Large intestine (tissue), 3 donors: ENCODE measurements at regions not wholly inside any gene's neighbourhood (a gene's known extent, or its start where the extent isn't known, plus 50 kb on each side); places are given as distances from the start of the nearest gene placed in this dataset.

Experiments used
- DNase-seq, 2 donors: peaks; one replicate each; pipeline versions ENCODE4 v3.0.0 to v3.0.0-alpha.2; 2013
- H3K27ac ChIP-seq: one replicate; pipeline ENCODE4 v1.5.1; 2013; ENCODE audit warnings: low read length
- H3K27me3 ChIP-seq: 2 replicates; pipeline ENCODE4 v1.6.1; 2013; ENCODE audit warnings: low read length; ENCODE audit not compliant: control insufficient read depth, insufficient read depth
- H3K36me3 ChIP-seq: 2 replicates; pipeline ENCODE4 v1.6.1; 2013; ENCODE audit warnings: low read length; ENCODE audit not compliant: control insufficient read depth, insufficient read depth
- H3K4me1 ChIP-seq: one replicate; pipeline ENCODE4 v1.6.1; 2013; ENCODE audit warnings: low read length; ENCODE audit not compliant: control insufficient read depth, insufficient read depth
- H3K4me3 ChIP-seq: one replicate; pipeline ENCODE4 v1.5.1; 2013; ENCODE audit warnings: low read length
- H3K9me3 ChIP-seq: one replicate; pipeline ENCODE4 v1.6.1; 2013; ENCODE audit warnings: mild to moderate bottlenecking, low read depth, low read length, moderate library complexity; ENCODE audit not compliant: control insufficient read depth
- WGBS: methylation state at CpG from one replicate; pipeline ENCODE4 v1.1.5; 2013; ENCODE audit warnings: low lambda C conversion rate; ENCODE audit not compliant: insufficient coverage; 5-methylcytosine and 5-hydroxymethylcytosine counted together

- Histone ChIP-seq H3K36me3 (no peaks in the 10 kb centered on the region), H3K27ac (no peak overlapping the region), H3K4me1 (no peaks in the 10 kb centered on the region), H3K4me3 (no peak overlapping the region), H3K27me3 (no peaks in the 10 kb centered on the region), H3K9me3 (no peaks in the 10 kb centered on the region)
- no CpG with 5 or more reads among the region's 5 CpGs for WGBS
- DNase-seq: no peak
Observed at GRCh38 chr2:19141234-19142004, 217.0 kb downstream of the OSR1 start.

- no peaks in the 10 kb centered on the region for H3K36me3 ChIP-seq
- no peaks in the 10 kb centered on the region for H3K27me3 ChIP-seq
- DNase-seq: no peak
- no peaks in the 10 kb centered on the region for H3K4me1 ChIP-seq
- 80% methylated on average over 2 of the region's 3 CpGs for WGBS
- H3K27ac ChIP-seq: no peak overlapping the region
- H3K4me3 ChIP-seq: no peak overlapping the region
- no peaks in the 10 kb centered on the region for H3K9me3 ChIP-seq
Observed at GRCh38 chr2:19140463-19141208, 217.8 kb downstream of the OSR1 start.

- H3K27ac ChIP-seq: no peak overlapping the region
- no peak for DNase-seq
- no peaks in the 10 kb centered on the region for H3K4me1 ChIP-seq
- no peak overlapping the region for H3K4me3 ChIP-seq
- no CpG with 5 or more reads among the region's 1 CpG for WGBS
- no peaks in the 10 kb centered on the region for H3K27me3 ChIP-seq
- no peaks in the 10 kb centered on the region for H3K9me3 ChIP-seq
- H3K36me3 ChIP-seq: no peaks in the 10 kb centered on the region
Observed at GRCh38 chr2:19139386-19139785, 219.0 kb downstream of the OSR1 start.

GRCh38 chr2:19138264-19138825 is 220.1 kb downstream of the OSR1 start:
- no peak overlapping the region for H3K27ac ChIP-seq
- H3K27me3 ChIP-seq: no peaks in the 10 kb centered on the region
- DNase-seq: no peak
- H3K36me3 ChIP-seq: no peaks in the 10 kb centered on the region
- H3K4me1 ChIP-seq: no peaks in the 10 kb centered on the region
- 40% methylated on average over 2 of the region's 4 CpGs for WGBS
- no peak overlapping the region for H3K4me3 ChIP-seq
- no peaks in the 10 kb centered on the region for H3K9me3 ChIP-seq

GRCh38 chr2:19137433-19137832 is 221.0 kb downstream of the OSR1 start:
- Histone ChIP-seq H3K36me3 (no peaks in the 10 kb centered on the region), H3K4me3 (no peak overlapping the region), H3K27me3 (no peaks in the 10 kb centered on the region), H3K4me1 (no peaks in the 10 kb centered on the region), H3K27ac (no peak overlapping the region), H3K9me3 (no peaks in the 10 kb centered on the region)
- DNase-seq: no peak

- no peak for DNase-seq
- WGBS: no CpG with 5 or more reads among the region's 2 CpGs
- H3K4me1 ChIP-seq: no peaks in the 10 kb centered on the region
Observed at GRCh38 chr2:19132967-19133366, 225.5 kb downstream of the OSR1 start.

GRCh38 chr2:19131871-19132270 is 226.6 kb downstream of the OSR1 start:
- DNase-seq: no peak
- Histone ChIP-seq H3K4me1 (no peaks in the 10 kb centered on the region), H3K36me3 (no peaks in the 10 kb centered on the region), H3K4me3 (no peak overlapping the region), H3K9me3 (no peaks in the 10 kb centered on the region), H3K27me3 (no peaks in the 10 kb centered on the region), H3K27ac (no peak overlapping the region)
- no CpG with 5 or more reads among the region's 5 CpGs for WGBS

More at GRCh38 chr2:19132967-19133366, 225.5 kb downstream of the OSR1 start:
- no peaks in the 10 kb centered on the region for H3K27me3 ChIP-seq
- no peak overlapping the region for H3K4me3 ChIP-seq
- no peaks in the 10 kb centered on the region for H3K9me3 ChIP-seq
- H3K36me3 ChIP-seq: no peaks in the 10 kb centered on the region
- H3K27ac ChIP-seq: no peak overlapping the region

GRCh38 chr2:19128148-19128547 is 230.3 kb downstream of the OSR1 start:
- DNase-seq: no peak
- H3K36me3 ChIP-seq: no peaks in the 10 kb centered on the region
- no CpG with 5 or more reads among the region's 4 CpGs for WGBS
- no peaks in the 10 kb centered on the region for H3K9me3 ChIP-seq
- no peaks in the 10 kb centered on the region for H3K4me1 ChIP-seq
- no peak overlapping the region for H3K27ac ChIP-seq
- H3K27me3 ChIP-seq: no peaks in the 10 kb centered on the region
- H3K4me3 ChIP-seq: no peak overlapping the region

GRCh38 chr2:19127616-19128015 is 230.8 kb downstream of the OSR1 start:
- H3K27me3 ChIP-seq: no peaks in the 10 kb centered on the region
- 80% methylated on average over 1 of the region's 3 CpGs for WGBS

GRCh38 chr2:19125901-19126680 is 232.3 kb downstream of the OSR1 start:
- Histone ChIP-seq H3K27me3 (no peaks in the 10 kb centered on the region), H3K9me3 (no peaks in the 10 kb centered on the region), H3K4me3 (no peak overlapping the region), H3K27ac (no peak overlapping the region), H3K4me1 (no peaks in the 10 kb centered on the region), H3K36me3 (no peaks in the 10 kb centered on the region)
- no peak for DNase-seq
- no CpG with 5 or more reads among the region's 9 CpGs for WGBS

More at GRCh38 chr2:19127616-19128015, 230.8 kb downstream of the OSR1 start:
- Histone ChIP-seq H3K27ac (no peak overlapping the region), H3K36me3 (no peaks in the 10 kb centered on the region), H3K9me3 (no peaks in the 10 kb centered on the region), H3K4me1 (no peaks in the 10 kb centered on the region), H3K4me3 (no peak overlapping the region)
- no peak for DNase-seq
